ENCODE measurements at regions not wholly inside any gene's neighbourhood (a gene's known extent, or its start where the extent isn't known, plus 50 kb on each side); places are given as distances from the start of the nearest gene placed in this dataset.

DNA sequence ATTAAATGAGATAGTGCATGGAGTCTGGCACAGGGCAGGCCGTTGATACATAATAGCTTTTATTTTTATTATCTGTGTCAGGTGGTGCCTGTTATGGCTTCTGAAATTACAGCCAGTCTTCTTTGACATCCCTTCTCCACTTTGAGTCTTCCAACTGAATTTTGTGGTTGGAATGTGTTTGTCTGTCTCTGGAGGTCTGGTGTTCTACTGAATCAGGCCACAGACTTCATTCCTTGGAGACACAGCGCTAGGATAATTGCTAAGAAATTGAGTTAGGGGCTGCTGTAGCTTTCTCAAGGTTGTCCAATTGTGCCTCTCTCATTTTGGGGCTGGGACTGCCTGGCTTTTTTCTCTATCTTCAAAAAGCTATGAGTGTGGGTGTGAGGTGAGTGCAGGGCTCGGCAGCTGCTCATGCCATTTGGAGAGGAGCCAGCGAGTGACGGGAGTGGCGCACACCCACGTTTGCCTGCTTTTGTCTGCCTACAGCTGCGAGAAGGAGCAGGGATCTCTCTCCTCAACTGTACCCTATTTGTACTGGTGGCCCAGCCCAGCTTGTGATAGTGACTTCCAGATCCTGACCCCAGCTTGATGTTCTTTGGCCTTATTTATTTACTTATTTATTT is 49.8 kb upstream of the SYN2 start:
- TF ChIP-seq, protein P1, sequence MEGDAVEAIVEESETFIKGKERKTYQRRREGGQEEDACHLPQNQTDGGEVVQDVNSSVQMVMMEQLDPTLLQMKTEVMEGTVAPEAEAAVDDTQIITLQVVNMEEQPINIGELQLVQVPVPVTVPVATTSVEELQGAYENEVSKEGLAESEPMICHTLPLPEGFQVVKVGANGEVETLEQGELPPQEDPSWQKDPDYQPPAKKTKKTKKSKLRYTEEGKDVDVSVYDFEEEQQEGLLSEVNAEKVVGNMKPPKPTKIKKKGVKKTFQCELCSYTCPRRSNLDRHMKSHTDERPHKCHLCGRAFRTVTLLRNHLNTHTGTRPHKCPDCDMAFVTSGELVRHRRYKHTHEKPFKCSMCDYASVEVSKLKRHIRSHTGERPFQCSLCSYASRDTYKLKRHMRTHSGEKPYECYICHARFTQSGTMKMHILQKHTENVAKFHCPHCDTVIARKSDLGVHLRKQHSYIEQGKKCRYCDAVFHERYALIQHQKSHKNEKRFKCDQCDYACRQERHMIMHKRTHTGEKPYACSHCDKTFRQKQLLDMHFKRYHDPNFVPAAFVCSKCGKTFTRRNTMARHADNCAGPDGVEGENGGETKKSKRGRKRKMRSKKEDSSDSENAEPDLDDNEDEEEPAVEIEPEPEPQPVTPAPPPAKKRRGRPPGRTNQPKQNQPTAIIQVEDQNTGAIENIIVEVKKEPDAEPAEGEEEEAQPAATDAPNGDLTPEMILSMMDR (IDR thresholded peaks at IDR 0.05; ENCODE audit: low read length) = no peak
- no peak for TF ChIP-seq EZH2 (IDR thresholded peaks at IDR 0.05; ENCODE audit: borderline replicate concordance, low read length)
